GM12874 (cell line): ENCODE measurements at regions not wholly inside any gene's neighbourhood (a gene's known extent, or its start where the extent isn't known, plus 50 kb on each side); places are given as distances from the start of the nearest gene placed in this dataset.

Experiments used
- TF ChIP-seq, protein P1 (sequence below): IDR thresholded peaks from 2 replicates; pipeline ENCODE4 v1.5.1; 2011; ENCODE audit warnings: low read depth, mild to moderate bottlenecking, control low read depth, low read length, moderate library complexity; ENCODE audit not compliant: insufficient read depth

DNA sequence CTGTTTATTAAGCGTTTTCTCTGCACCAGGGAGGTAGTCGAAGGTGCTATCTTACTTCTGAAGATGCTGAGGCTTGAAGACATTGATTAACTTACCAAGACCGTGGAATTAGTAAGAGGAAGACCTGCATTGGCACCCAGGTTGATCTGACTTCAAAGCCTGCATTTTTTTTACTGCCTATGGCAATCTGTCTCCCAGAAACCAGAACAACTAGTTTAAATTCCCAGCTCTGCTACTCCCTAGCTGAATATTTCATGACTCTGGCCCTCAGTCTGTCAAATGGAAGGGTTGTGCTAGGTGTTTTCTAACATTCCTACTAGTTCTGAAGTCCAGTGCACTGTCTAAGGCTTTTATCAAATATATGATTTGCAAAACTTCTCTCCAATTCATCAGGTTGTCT lies 52.0 kb upstream of the GRAMD1B start:
- TF ChIP-seq, protein P1, sequence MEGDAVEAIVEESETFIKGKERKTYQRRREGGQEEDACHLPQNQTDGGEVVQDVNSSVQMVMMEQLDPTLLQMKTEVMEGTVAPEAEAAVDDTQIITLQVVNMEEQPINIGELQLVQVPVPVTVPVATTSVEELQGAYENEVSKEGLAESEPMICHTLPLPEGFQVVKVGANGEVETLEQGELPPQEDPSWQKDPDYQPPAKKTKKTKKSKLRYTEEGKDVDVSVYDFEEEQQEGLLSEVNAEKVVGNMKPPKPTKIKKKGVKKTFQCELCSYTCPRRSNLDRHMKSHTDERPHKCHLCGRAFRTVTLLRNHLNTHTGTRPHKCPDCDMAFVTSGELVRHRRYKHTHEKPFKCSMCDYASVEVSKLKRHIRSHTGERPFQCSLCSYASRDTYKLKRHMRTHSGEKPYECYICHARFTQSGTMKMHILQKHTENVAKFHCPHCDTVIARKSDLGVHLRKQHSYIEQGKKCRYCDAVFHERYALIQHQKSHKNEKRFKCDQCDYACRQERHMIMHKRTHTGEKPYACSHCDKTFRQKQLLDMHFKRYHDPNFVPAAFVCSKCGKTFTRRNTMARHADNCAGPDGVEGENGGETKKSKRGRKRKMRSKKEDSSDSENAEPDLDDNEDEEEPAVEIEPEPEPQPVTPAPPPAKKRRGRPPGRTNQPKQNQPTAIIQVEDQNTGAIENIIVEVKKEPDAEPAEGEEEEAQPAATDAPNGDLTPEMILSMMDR = no peak

DNA sequence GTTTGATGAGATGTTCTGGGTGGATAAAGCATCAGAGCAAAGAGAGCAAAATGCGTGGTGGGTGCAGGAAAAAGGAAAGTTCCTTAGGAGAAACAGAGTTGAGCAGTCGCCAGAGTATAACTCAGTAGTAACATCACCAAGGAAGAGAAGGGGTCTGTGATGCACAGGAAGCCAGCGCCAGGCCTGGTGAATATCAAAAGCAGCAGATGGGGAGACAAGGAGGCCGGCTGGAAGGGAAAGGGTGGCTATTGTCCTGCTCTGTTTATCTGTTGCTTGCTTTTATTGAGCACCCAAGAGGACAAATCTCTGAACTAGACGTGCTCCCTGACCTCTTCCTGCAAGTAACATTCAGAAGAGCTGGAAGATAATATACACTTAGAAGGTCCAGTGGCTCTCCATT lies 52.7 kb upstream of the GRAMD1B start:
- TF ChIP-seq, protein P1 = no peak

DNA sequence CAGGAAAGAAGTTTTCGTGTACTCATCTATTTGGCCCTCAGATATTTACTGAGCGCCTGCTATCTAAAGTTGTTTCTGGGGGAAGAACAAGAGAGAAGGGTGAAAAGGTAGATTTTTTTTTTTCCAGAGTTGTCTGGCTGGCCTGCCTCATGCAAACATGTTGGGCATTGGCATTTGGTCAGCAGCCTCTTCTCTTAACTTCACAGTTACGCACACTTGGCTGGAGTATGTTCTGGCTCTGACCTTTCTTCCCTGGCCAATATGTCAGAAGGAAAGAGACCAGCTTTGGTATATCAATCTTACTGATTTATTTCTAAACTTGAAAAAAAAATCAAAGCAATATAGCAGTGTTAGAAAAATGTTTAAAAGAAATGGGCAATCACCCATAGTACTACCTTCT lies 54.2 kb upstream of the GRAMD1B start:
- TF ChIP-seq, protein P1 = no peak

DNA sequence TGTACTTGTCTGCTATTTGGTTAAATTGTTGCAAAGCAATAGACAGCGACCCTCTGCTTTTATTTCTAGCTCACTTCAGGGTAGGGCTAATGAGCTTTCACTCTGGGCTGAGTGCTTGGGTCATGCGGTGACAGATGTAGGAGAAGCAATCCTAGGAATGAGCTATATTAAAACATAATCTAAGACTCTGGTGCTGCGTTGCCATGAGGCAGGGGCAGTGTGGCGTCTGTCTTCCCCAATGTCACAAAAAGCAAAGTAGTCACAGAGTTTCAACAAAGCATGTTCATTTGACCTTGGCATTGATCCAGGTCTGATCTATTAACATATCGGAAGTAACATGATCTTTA lies 55.5 kb upstream of the GRAMD1B start:
- TF ChIP-seq, protein P1 = no peak

DNA sequence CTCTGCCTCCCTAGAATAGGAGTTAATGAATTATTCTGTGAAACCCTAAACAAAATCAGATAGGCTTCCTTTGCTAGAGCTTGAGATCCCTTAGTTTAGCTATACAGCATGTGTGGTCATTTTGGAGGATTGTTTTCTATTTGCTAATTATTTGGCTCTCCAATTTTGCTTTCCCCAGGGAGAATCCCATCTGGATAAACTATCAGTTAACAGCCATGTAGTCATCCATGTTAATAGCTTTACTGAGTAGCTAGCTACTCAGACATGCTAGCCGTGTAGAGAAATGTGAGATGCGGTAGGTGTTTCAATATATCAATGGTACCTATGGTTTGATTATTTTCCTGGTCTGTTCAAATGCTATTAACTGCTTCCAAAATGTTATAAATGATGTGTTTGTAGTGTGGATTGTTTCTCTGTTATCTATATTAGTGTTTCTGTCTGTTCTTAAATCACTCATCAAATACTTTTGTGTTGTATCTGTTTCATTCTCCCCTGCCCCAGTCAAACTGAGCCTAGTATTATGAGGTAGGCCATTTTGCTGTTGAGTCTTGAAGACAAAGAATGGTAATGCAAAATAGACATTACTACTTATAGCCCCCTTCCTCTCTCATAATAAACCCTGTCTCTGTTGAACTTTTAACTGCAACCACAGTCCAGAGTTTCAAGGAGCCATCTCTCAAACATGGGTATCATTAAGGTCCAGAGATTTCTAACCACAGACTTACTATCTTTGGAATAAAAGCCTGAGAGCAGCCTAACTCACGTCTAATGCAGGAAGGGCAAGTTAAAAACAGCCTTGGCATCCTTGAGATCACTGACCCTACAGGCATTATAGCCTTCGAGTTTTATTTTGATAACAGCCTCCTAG lies 56.1 kb upstream of the GRAMD1B start:
- TF ChIP-seq, protein P1 = no peak

DNA sequence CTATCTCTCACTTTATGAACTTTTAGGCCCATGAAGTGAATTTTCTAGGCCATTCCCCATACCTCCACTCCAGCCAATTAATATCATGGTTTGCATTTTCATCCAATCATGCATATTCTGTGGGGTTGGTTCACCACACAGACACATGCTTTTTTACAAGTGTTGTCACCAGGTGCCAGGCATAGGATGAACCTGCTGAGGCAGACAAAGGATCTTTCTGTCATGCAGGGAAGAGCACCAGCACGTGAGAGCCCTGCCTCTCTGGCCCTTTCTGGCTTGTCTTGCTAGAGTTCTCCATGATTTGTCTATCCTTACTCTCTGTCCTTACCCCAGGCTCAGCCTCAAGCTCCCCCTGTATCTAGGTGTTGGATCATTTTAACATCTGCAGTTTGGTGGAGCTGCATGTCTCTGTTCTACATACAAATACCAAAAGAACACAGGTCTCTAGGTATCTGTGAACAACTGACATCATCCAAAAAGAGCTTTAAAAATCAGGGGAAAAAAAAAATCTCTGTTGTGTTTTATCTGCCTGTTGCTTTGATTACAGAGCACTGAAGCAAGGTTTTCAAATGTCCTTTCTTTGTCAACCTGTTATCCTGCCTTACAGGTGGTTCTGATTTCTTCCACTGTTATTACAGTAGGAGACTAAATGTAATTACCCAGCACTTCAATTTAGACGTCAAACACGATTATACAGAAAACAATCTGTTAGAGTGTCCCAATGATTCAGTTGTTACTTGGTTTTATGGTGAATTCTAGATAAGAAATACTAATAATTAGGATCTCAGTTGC lies 58.4 kb upstream of the GRAMD1B start:
- TF ChIP-seq, protein P1 = no peak

DNA sequence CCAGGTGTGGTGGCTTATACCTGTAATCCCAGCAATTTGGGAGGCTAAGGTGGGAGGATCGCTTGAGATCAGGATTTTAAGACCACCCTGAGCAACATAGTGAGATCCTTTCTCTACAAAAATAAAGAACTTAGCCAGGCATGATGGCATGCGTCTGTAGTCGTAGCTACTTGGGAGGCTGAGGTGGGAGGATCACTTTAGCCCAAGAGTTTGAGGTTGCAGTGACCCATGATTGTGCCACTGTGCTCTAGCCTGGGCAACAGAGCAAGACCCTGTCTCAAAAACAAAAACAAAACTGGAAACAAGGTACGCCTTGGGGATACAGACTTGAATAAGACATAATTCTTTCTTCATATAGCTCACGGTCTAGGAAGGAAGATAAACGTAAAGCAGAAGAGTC lies 63.1 kb upstream of the GRAMD1B start:
- TF ChIP-seq, protein P1 = no peak
